GM18520 (cell line): ENCODE measurements at regions not wholly inside any gene's neighbourhood (a gene's known extent, or its start where the extent isn't known, plus 50 kb on each side); places are given as distances from the start of the nearest gene placed in this dataset.

Experiments
- ATAC-seq: cut with Tn5 transposase; IDR thresholded peaks from one replicate; pipeline ENCODE4 v1.9.1; 2021; ENCODE audit not compliant: unreplicated experiment

- ATAC-seq: no peak
These were observed 830.6 kb downstream of the SLC4A3 start for GRCh38 chr2:220458051-220458450.

- no peak for ATAC-seq
These were observed 833.0 kb downstream of the SLC4A3 start for GRCh38 chr2:220460257-220460985.

DNA sequence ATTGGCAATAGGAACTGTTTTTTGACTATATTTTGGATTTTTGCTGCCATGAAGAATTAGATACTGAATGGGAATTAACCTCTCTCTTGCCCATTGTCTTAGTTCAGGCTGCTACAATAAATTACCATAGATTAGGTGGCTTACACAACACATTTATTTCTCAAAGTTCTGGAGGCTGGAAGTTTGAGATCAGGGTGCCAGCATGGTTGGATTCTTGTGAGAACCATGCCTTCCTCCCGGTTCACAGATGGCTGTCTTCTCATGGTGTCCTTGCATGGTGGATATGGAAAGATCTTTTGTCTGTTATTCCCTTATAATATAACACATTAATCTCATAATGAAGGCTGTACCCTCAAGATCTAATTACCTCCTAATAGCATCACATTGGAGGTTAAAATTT lies 836.4 kb downstream of the SLC4A3 start:
- no peak for ATAC-seq

GRCh38 chr2:220465700-220466099 lies 838.3 kb downstream of the SLC4A3 start:
- ATAC-seq: no peak

DNA sequence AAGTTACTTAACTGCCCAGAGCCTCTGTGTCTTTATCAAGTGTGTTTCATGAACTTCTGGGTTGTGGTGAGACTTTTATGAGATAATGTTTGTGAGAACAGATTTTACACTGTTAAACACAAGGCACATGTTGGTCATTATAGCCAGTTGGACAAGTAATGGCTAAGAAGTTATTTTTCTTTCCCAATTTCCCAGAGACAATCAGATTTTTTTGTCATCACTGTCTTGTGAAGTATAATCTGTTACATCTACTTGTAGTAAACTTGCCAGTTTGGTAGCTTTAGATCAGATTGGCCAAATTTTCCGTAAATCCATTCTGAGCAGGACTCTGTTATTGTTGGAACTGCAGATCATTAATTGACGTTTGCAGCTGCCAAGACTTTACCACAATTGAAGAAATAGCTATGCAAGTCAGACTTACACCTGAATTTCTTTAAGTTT lies 838.8 kb downstream of the SLC4A3 start:
- no peak for ATAC-seq

- no peak for ATAC-seq
These were observed 841.8 kb downstream of the SLC4A3 start for GRCh38 chr2:220469201-220469600.

DNA sequence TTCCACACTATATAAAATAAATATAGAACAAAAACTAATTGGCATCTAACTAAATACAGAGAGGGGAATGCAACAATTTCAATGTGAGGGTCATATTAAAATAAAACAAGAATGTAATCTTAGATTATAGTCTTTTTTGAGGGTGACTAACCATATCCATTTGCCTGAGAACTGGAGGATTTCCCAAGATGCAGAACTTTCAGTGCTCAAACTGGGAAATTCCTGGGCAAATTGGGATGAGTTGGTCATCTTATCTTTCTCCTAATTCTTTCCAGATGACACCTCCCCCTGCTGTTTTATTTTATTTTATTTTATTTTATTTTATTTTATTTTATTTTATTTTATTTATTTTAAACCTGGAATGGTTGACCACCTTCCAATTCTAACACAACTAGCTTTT lies 846.2 kb downstream of the SLC4A3 start:
- no peak for ATAC-seq

GRCh38 chr2:220476877-220477276 lies 849.4 kb downstream of the SLC4A3 start:
- no peak for ATAC-seq

DNA sequence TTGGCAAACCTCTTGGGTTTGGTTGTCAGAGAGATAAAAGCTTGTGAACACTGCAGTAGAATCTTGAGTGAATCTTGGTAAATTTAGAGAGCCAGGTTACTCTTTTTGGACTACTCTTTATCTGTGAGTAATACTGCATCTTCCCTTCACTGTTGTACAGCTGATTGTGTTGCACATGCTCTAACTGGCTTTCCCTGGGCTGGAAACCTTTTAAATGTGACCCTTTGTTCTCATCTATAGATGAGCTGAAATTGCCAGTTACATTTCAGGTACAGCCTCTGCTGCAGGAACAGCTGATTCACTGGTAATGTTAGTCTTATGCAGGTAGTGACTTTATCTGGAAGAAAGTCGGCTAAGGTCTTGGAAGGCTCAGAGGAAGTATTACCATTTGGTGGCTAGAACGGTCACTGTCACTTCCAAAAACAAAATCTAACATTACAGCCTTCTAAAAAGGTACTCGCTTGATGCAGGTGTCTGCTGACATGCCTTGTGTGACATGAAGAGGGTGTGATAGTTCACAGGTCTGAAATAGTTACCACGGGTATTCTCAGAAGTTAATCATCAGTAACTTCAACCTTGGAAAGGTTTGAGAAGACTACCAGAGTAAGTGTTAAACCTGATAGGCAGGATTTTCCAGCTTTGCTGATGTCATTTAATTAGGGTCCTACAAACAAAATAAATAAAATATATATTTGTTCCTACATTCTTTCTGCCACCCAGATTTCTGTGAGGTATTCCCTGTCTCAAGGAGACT lies 851.1 kb downstream of the SLC4A3 start:
- no peak for ATAC-seq

GRCh38 chr2:220482716-220483115 lies 855.3 kb downstream of the SLC4A3 start:
- ATAC-seq: no peak

DNA sequence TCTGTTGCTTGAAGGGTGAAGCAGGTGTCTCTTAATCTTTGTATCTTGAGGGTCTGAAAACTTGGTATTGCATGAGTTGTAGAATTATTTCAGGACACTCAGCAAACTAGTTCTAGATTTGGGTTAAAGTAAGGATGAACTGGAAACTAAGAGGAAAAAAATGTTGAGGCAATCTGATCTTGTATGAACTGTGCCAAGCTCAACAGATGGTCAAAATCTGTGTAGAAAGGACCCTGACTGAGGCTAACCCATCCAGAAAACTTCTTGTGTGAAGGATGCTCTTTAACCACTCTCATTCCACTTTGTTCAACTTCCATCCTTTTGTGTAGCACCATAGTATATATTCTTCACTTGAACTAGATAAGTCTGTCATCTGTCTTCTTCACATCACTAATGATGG lies 861.7 kb downstream of the SLC4A3 start:
- no peak for ATAC-seq

DNA sequence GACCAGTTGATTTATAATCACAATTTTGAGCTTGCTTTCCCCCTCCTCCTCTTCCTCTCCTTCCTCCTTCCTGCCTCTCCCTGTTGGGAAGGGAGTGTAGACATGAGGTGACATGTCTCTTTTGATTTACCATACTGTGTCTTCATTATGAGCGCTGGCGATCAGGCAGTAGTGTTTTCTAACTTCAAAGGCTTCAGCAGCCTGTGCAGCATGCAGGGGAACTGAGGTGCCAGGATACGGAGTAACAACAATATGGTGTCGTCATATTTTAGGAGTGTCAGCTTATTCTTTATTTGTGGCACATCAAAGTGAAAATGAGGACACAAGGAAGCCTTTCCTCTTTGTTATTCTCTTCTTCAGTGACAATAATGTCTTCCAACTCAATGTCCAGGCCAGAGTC lies 864.2 kb downstream of the SLC4A3 start:
- ATAC-seq: no peak

DNA sequence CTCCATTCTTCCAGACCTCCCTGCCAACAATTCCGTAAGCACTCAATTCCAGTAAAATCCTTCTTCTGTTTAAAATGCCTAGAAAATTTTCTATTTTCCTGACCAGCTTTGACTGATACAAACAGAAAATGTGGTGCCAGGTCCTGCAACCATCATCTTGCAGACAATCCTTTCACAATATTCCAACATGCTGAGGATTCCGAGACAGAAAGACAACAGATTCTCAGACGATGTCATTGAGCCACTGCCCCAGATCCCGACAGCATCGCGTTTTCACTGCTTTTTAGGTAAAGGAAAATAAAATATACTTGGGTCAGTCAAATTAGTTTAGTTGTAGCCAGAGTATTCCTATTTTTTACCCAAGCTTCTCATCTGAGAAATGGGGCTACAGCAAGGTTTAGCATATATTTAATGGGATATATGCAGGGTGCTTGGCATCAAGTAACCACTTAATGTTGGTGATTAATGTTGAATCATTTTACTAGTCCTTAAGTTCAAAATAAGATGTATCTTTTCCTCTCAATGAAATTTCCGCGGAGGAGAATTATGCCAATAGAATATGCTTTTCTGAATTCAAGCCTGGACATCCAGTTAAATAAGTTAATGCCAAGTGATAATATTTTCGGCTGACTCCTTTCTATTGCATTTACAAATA lies 866.6 kb downstream of the SLC4A3 start:
- ATAC-seq: no peak

GRCh38 chr2:220496513-220496912 lies 869.1 kb downstream of the SLC4A3 start:
- no peak for ATAC-seq

GRCh38 chr2:220499225-220499624 lies 871.8 kb downstream of the SLC4A3 start:
- no peak for ATAC-seq

DNA sequence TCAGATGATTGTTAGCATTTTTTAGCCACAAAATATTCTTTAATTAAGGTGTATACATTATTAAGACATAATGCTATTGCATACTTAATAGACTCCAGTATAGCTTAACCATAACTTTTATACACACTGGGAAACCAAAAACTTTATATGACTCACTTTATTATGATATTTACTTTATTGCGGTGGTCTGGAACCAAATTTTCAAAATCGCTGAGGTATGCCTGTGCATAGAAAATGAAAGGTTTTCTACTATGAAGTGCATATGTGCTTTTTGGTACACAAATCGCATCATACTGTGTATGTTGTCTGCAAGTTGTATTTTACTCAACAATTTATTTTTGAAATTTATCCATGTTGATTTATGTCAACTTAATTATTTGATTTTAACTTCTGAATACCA lies 875.1 kb downstream of the SLC4A3 start:
- no peak for ATAC-seq

DNA sequence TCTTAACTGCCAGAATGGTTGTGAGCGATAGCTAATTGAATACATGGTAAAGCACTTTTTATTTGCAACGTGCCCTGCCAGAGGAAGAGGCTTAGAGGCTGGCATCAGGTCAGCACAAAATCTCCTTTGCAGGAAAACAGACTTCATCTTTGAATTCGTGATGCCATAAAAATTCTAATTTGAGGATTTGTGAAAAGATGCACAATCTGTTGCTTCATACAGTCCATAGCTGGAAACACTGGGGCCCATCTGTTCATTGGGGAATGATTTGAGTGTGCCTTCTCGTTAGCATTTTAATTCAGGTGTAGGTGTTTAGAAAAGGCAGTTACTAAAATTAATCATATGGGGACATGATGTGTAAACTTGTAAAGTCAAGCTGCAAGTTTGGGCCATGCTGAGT lies 876.0 kb downstream of the SLC4A3 start:
- ATAC-seq: no peak

GRCh38 chr2:220504938-220505503 lies 877.6 kb downstream of the SLC4A3 start:
- ATAC-seq: no peak

DNA sequence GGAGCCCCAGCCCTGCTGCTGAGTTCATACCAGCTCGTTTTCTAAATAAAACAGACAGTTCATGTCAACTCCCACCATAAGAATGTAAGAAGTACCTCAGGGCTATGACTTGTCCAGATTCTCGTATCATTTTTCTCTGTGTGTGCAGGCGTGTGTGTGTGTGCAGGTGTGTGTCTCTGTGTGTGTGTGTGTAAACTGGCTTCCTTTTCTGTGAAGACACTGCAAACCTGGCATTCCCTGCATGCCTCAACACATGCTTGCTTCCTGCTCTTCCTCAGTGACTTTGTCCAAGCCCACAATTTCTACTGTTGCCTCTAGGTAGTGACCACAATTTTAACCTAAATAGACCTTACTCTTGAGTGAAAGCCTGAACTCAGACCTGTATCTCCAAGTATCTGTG lies 879.0 kb downstream of the SLC4A3 start:
- no peak for ATAC-seq

DNA sequence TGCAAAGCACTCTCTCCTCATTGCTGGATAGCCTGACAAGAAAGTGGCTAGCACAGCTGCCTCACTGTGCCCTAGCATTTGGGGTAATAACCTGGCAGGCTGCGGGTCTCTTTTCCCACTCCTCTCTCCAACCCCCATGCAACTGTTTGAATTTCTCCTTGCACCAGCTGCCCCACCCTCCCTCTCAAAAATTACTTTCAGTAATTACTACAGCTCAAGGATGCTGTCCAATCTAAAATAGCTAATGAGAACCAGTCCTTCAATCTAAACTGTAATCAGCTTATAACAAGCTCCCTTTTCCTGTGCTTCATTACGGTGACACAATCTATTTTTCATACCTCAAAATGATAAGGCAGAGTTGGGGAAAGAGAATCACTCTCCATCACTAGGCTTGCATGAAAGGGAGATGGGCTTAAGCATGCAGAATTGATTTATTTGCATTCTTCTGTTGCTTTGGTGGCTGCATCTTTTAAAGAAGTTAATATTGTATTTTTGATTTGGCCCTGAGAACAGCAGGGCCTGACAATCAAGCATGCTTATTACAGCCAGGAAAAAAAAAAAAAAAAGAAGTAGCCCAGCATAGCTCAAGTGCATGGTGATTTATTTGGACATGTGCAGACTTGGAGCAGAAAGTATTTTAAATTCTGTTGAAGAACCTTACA lies 881.8 kb downstream of the SLC4A3 start:
- no peak for ATAC-seq

GRCh38 chr2:220509966-220510365 lies 882.5 kb downstream of the SLC4A3 start:
- no peak for ATAC-seq
